ENCODE measurements at regions not wholly inside any gene's neighbourhood (a gene's known extent, or its start where the extent isn't known, plus 50 kb on each side); places are given as distances from the start of the nearest gene placed in this dataset.

DNA sequence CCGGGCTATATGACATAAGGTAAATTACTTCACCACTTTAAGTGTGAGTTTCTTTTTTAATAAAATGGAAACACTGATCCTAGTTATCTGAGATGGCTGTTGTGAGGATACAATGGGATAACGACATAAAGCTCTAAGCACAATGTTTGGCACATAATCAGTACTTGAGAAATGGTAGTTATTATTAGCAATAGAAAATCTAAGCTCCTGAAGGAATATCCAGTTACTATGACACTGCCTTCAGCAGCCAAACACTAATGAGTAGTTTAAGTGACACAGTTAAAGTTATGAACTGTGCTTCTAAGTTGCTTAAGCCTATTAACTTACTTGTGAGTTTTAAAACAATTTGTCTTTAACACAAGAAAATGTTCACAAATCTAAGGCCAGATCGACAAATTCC is 96.8 kb downstream of the ELAPOR2 start:
- Histone ChIP-seq H2AFZ (ENCODE audit: low read length) (no peak overlapping the region), H3F3A (ENCODE audit: low read depth) (no peaks in the 10 kb centered on the region), H3K4me1 (ENCODE audit: insufficient read depth, low read length, poor library complexity, severe bottlenecking) (no peaks in the 10 kb centered on the region), H3K9me3 (ENCODE audit: insufficient read depth, low read depth, low read length) (peaks cover 3% of the 10 kb centered on the region; the same call in 1 of the 2 replicates), H3K4me3 (ENCODE audit: low read length, poor library complexity, severe bottlenecking) (no peak overlapping the region), H3K36me3 (ENCODE audit: insufficient read depth, low read length) (no peaks in the 10 kb centered on the region), H3K4me2 (ENCODE audit: low read depth, low read length, poor library complexity, severe bottlenecking) (no peak overlapping the region), H3K9me2 (replicated peaks; ENCODE audit: low read depth, low read length) (no peaks in the 10 kb centered on the region), H3K27me3 (ENCODE audit: insufficient read depth, low read length, poor library complexity, severe bottlenecking) (no peaks in the 10 kb centered on the region), H3K9ac (ENCODE audit: low read depth, low read length, poor library complexity, severe bottlenecking) (no peak overlapping the region), H3K79me2 (ENCODE audit: insufficient read depth, low read length) (no peaks in the 10 kb centered on the region), H4K20me1 (ENCODE audit: insufficient read depth, low read length, poor library complexity, severe bottlenecking) (no peaks in the 10 kb centered on the region)
- no peak for TF ChIP-seq EZH2phosphoT487 (IDR thresholded peaks at IDR 0.05; ENCODE audit: borderline replicate concordance)
- TF ChIP-seq, protein P1, sequence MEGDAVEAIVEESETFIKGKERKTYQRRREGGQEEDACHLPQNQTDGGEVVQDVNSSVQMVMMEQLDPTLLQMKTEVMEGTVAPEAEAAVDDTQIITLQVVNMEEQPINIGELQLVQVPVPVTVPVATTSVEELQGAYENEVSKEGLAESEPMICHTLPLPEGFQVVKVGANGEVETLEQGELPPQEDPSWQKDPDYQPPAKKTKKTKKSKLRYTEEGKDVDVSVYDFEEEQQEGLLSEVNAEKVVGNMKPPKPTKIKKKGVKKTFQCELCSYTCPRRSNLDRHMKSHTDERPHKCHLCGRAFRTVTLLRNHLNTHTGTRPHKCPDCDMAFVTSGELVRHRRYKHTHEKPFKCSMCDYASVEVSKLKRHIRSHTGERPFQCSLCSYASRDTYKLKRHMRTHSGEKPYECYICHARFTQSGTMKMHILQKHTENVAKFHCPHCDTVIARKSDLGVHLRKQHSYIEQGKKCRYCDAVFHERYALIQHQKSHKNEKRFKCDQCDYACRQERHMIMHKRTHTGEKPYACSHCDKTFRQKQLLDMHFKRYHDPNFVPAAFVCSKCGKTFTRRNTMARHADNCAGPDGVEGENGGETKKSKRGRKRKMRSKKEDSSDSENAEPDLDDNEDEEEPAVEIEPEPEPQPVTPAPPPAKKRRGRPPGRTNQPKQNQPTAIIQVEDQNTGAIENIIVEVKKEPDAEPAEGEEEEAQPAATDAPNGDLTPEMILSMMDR (conservative IDR thresholded peaks at IDR 0.05; ENCODE audit: low read length), result no peak

DNA sequence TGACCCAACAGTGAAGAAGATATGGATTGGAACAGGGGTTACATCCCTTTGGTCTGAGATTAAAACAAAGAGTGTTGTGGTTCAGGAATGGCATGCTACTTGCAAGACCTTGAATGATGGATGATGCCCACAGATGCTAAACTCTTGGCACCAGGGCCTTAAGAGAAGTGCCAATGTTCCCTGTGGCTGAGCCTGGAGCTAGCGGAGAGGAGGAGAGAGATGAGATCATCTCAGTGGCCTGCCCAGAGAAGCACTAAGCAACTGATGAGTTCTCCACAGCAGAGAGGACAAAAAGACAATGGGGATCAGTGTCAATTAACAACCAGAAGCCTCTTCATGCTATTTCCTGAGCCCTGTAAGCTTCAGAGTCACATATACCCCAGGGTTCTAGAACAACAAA is 97.8 kb downstream of the ELAPOR2 start:
- Histone ChIP-seq H4K20me1 (ENCODE audit: insufficient read depth, low read length, poor library complexity, severe bottlenecking) (no peaks in the 10 kb centered on the region), H3K9me2 (replicated peaks; ENCODE audit: low read depth, low read length) (no peaks in the 10 kb centered on the region), H3K4me3 (ENCODE audit: low read length, poor library complexity, severe bottlenecking) (no peak overlapping the region), H2AFZ (ENCODE audit: low read length) (no peak overlapping the region), H3K36me3 (ENCODE audit: insufficient read depth, low read length) (no peaks in the 10 kb centered on the region), H3K27me3 (ENCODE audit: insufficient read depth, low read length, poor library complexity, severe bottlenecking) (no peaks in the 10 kb centered on the region), H3K79me2 (ENCODE audit: insufficient read depth, low read length) (no peaks in the 10 kb centered on the region), H3K9me3 (ENCODE audit: insufficient read depth, low read depth, low read length) (peaks cover 3% of the 10 kb centered on the region; the same call in 1 of the 2 replicates), H3K4me1 (ENCODE audit: insufficient read depth, low read length, poor library complexity, severe bottlenecking) (no peaks in the 10 kb centered on the region), H3K9ac (ENCODE audit: low read depth, low read length, poor library complexity, severe bottlenecking) (no peak overlapping the region), H3F3A (ENCODE audit: low read depth) (no peaks in the 10 kb centered on the region), H3K4me2 (ENCODE audit: low read depth, low read length, poor library complexity, severe bottlenecking) (no peak overlapping the region)
- TF ChIP-seq, protein P1 (conservative IDR thresholded peaks at IDR 0.05; ENCODE audit: low read length), result no peak
- TF ChIP-seq EZH2phosphoT487 (IDR thresholded peaks at IDR 0.05; ENCODE audit: borderline replicate concordance), result no peak

DNA sequence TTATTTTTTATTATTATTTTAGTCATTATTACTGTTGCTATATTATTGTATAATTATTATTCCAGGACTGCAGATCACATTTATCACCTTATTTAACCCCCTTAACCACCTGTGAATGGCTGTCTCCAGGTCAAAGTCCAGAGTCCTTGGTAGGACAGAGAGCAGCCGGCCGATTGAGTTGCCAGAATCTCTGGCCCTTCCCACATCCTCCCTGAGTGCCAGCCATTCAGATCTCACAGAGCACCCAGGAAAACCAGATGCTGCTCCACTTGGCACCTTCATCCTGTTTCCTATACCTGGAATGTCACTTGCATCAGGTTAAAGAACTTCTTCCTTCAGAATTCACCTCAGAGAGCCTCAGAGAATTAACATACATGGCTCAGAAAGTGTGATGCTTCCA is 101.1 kb downstream of the ELAPOR2 start:
- Histone ChIP-seq H2AFZ (ENCODE audit: low read length) (no peak overlapping the region), H3K36me3 (ENCODE audit: insufficient read depth, low read length) (no peaks in the 10 kb centered on the region), H3K4me2 (ENCODE audit: low read depth, low read length, poor library complexity, severe bottlenecking) (no peak overlapping the region), H3K79me2 (ENCODE audit: insufficient read depth, low read length) (no peaks in the 10 kb centered on the region), H3K9me2 (replicated peaks; ENCODE audit: low read depth, low read length) (no peaks in the 10 kb centered on the region), H3K4me3 (ENCODE audit: low read length, poor library complexity, severe bottlenecking) (no peak overlapping the region), H4K20me1 (ENCODE audit: insufficient read depth, low read length, poor library complexity, severe bottlenecking) (no peaks in the 10 kb centered on the region), H3K9ac (ENCODE audit: low read depth, low read length, poor library complexity, severe bottlenecking) (no peak overlapping the region), H3K9me3 (ENCODE audit: insufficient read depth, low read depth, low read length) (peaks cover 3% of the 10 kb centered on the region; the same call in 1 of the 2 replicates), H3K4me1 (ENCODE audit: insufficient read depth, low read length, poor library complexity, severe bottlenecking) (no peaks in the 10 kb centered on the region), H3F3A (ENCODE audit: low read depth) (no peaks in the 10 kb centered on the region), H3K27me3 (ENCODE audit: insufficient read depth, low read length, poor library complexity, severe bottlenecking) (no peaks in the 10 kb centered on the region)
- no peak for TF ChIP-seq EZH2phosphoT487 (IDR thresholded peaks at IDR 0.05; ENCODE audit: borderline replicate concordance)
- TF ChIP-seq, protein P1 (conservative IDR thresholded peaks at IDR 0.05; ENCODE audit: low read length), result no peak
